ENCODE measurements at regions not wholly inside any gene's neighbourhood (a gene's known extent, or its start where the extent isn't known, plus 50 kb on each side); places are given as distances from the start of the nearest gene placed in this dataset.

GRCh38 chr1:239906394-239906793, 185.3 kb upstream of the FMN2 start:
- Histone ChIP-seq H3K36me3 (no peaks in the 10 kb centered on the region), H3K4me1 (peaks cover 0 to 9% (median 0%) of the 10 kb centered on the region in 3 donors), H3K4me3 (no peak overlapping the region), H3K27ac (no peak overlapping the region), H3K9me3 (no peaks in the 10 kb centered on the region), H3K27me3 (no peaks in the 10 kb centered on the region)
- TF ChIP-seq POLR2A (IDR thresholded peaks at IDR 0.05), result no peak
- no peak for TF ChIP-seq CTCF (IDR thresholded peaks at IDR 0.05)
- intact Hi-C loops (cut with DNase I), result no loop called here
- 74 to 75% methylated on average over 5 of the region's 5 CpGs for WGBS, 2 donors
- DNase-seq, result no peak

- peaks cover 0 to 14% (median 3%) of the 10 kb centered on the region in 3 donors for H3K4me1 ChIP-seq
- 20 to 32% methylated on average over 9 to 10 of the region's 10 CpGs for WGBS, 2 donors
- no peaks in the 10 kb centered on the region for H3K9me3 ChIP-seq
- intact Hi-C loops (cut with DNase I), result no loop called here
- no peak for DNase-seq
- H3K36me3 ChIP-seq, result no peaks in the 10 kb centered on the region
- TF ChIP-seq POLR2A (IDR thresholded peaks at IDR 0.05) (no peak), CTCF (IDR thresholded peaks at IDR 0.05) (no peak)
- no peaks in the 10 kb centered on the region for H3K27me3 ChIP-seq
- no peak overlapping the region for H3K4me3 ChIP-seq
- H3K27ac ChIP-seq, result peak overlapping the region in 1 of 4 donors; percentile 37
Observed at GRCh38 chr1:239909898-239910297, 181.8 kb upstream of the FMN2 start.

- H3K36me3 ChIP-seq, result no peaks in the 10 kb centered on the region
- intact Hi-C loops (cut with DNase I), result no loop called here
- TF ChIP-seq POLR2A (IDR thresholded peaks at IDR 0.05) (no peak), CTCF (IDR thresholded peaks at IDR 0.05) (no peak)
- 29 to 37% methylated on average over 5 to 6 of the region's 6 CpGs for WGBS, 2 donors
- DNase-seq, result no peak
- H3K4me1 ChIP-seq, result peaks cover 0 to 14% (median 3%) of the 10 kb centered on the region in 3 donors
- H3K27me3 ChIP-seq, result no peaks in the 10 kb centered on the region
- no peaks in the 10 kb centered on the region for H3K9me3 ChIP-seq
- H3K27ac ChIP-seq, result peak overlapping the region in 2 of 4 donors; percentile 43 to 48
- H3K4me3 ChIP-seq, result no peak overlapping the region
Observed at GRCh38 chr1:239912471-239912870, 179.2 kb upstream of the FMN2 start.

- Histone ChIP-seq H3K4me3 (no peak overlapping the region), H3K4me1 (peaks cover 0 to 14% (median 3%) of the 10 kb centered on the region in 3 donors), H3K36me3 (no peaks in the 10 kb centered on the region), H3K27me3 (no peaks in the 10 kb centered on the region), H3K27ac (peak overlapping the region in 2 of 4 donors; percentile 43 to 48), H3K9me3 (no peaks in the 10 kb centered on the region)
- TF ChIP-seq CTCF (IDR thresholded peaks at IDR 0.05) (no peak), POLR2A (IDR thresholded peaks at IDR 0.05) (no peak)
- WGBS, 2 donors, result 53 to 66% methylated on average over 4 of the region's 4 CpGs
- intact Hi-C loops (cut with DNase I), result no loop called here
- no peak for DNase-seq
Observed at GRCh38 chr1:239913141-239913585, 178.5 kb upstream of the FMN2 start.

GRCh38 chr1:239914751-239915231, 176.9 kb upstream of the FMN2 start:
- Histone ChIP-seq H3K4me3 (no peak overlapping the region), H3K27ac (peak overlapping the region in 1 of 4 donors; percentile 48), H3K27me3 (no peaks in the 10 kb centered on the region), H3K4me1 (peaks cover 0 to 10% (median 3%) of the 10 kb centered on the region in 3 donors), H3K9me3 (no peaks in the 10 kb centered on the region), H3K36me3 (no peaks in the 10 kb centered on the region)
- no peak for TF ChIP-seq POLR2A (IDR thresholded peaks at IDR 0.05)
- no peak for TF ChIP-seq CTCF (IDR thresholded peaks at IDR 0.05)
- WGBS, 2 donors, result 16 to 27% methylated on average over 5 of the region's 5 CpGs
- intact Hi-C loops (cut with DNase I), result no loop called here
- no peak for DNase-seq

Data from esophagus squamous epithelium (tissue), 5 donors.